ENCODE measurements at regions not wholly inside any gene's neighbourhood (a gene's known extent, or its start where the extent isn't known, plus 50 kb on each side); places are given as distances from the start of the nearest gene placed in this dataset.

- no peak overlapping the region for H2AFZ ChIP-seq (ENCODE audit: low read depth, low read length, poor library complexity, severe bottlenecking)
- ChIA-PET RAD21 (ENCODE audit: low non-redundant PET in 1 of 2, low total read pairs in 2 of 2, uncharacterized antibody in 2 of 2, unreplicated experiment in 2 of 2) (no interaction called here), POLR2A (interaction anchor here (0.6 kb wide), 1 partner anchor 437 kb away, joined by 4 read pairs; no protein-coding TSS in a partner anchor), CTCF (no interaction called here)
- no peaks in the 10 kb centered on the region for H3K9me3 ChIP-seq (ENCODE audit: control insufficient read depth in 1 of 2, insufficient read depth in 1 of 2, low read depth in 1 of 2, low read length in 2 of 2)
- no peaks in the 10 kb centered on the region for H3K27me3 ChIP-seq (ENCODE audit: insufficient read depth, low read length)
- no peaks in the 10 kb centered on the region for H3K36me3 ChIP-seq (ENCODE audit: control insufficient read depth in 1 of 2, insufficient read depth in 2 of 2, low read length in 2 of 2)
- no peak overlapping the region for H3K4me3 ChIP-seq (replicated peaks in 1 of 2; ENCODE audit: low read depth in 1 of 2, low read length in 2 of 2)
- no peaks in the 10 kb centered on the region for H3K9me2 ChIP-seq (ENCODE audit: insufficient read depth)
- no peak overlapping the region for H3K9ac ChIP-seq (ENCODE audit: low read length)
- no TSS peak for BruUV-seq (replicated peaks)
- intact Hi-C loops (cut with micrococcal nuclease) = no loop called here
- ATAC-seq = no peak
- TF ChIP-seq ZNF274 (IDR thresholded peaks at IDR 0.05; ENCODE audit: low read depth, low read length) (no peak), FOSL1 (IDR thresholded peaks at IDR 0.05; ENCODE audit: low read depth) (no peak), SRF (IDR thresholded peaks at IDR 0.05; ENCODE audit: low read depth) (no peak), EZH2 (IDR thresholded peaks at IDR 0.05) (no peak)
- no peaks in the 10 kb centered on the region for H4K20me1 ChIP-seq (ENCODE audit: insufficient read depth)
- H3K27ac ChIP-seq (ENCODE audit: low read depth, low read length) = no peak overlapping the region
- DNase-seq (ENCODE audit: low read depth, low spot score) = no peak
- H3K4me2 ChIP-seq (ENCODE audit: low read length) = no peak overlapping the region
- no peaks in the 10 kb centered on the region for H3K79me2 ChIP-seq (ENCODE audit: insufficient read depth, low read length)
- H3K4me1 ChIP-seq (ENCODE audit: control insufficient read depth in 1 of 2, insufficient read depth in 2 of 2, low read length in 2 of 2) = no peaks in the 10 kb centered on the region
Observed at GRCh38 chr13:109565877-109566276, 220.5 kb downstream of the IRS2 start.

DNA sequence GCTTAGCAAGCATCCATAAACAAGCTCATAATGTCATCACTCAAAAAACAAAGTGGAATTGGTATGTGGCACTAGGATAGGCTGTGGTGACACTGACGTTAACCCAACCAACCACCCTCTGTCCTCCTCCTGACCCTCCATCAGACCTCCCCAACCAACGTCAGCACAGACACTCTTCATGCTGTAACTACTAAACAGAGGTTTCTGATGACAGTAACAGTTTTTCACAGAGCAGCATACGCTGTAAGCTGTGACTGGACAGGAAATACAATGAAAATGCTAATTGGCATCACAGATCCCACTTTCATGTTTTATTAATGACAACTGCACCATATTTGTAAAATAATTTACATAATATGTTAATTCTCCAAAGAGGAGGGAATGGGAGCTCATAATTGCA is 238.0 kb downstream of the IRS2 start:
- H3K9ac ChIP-seq (ENCODE audit: low read length) = no peak overlapping the region
- intact Hi-C loops (cut with micrococcal nuclease) = no loop called here
- H3K4me2 ChIP-seq (ENCODE audit: low read length) = no peak overlapping the region
- H3K36me3 ChIP-seq (ENCODE audit: control insufficient read depth in 1 of 2, insufficient read depth in 2 of 2, low read length in 2 of 2) = no peaks in the 10 kb centered on the region
- ChIA-PET CTCF (no interaction called here), RAD21 (ENCODE audit: low non-redundant PET in 1 of 2, low total read pairs in 2 of 2, uncharacterized antibody in 2 of 2, unreplicated experiment in 2 of 2) (no interaction called here), POLR2A (no interaction called here)
- no peaks in the 10 kb centered on the region for H3K9me2 ChIP-seq (ENCODE audit: insufficient read depth)
- H4K20me1 ChIP-seq (ENCODE audit: insufficient read depth) = no peaks in the 10 kb centered on the region
- no peak overlapping the region for H3K27ac ChIP-seq (ENCODE audit: low read depth, low read length)
- no peak overlapping the region for H2AFZ ChIP-seq (ENCODE audit: low read depth, low read length, poor library complexity, severe bottlenecking)
- DNase-seq (ENCODE audit: low read depth, low spot score) (no peak), ATAC-seq (no peak)
- no peaks in the 10 kb centered on the region for H3K4me1 ChIP-seq (ENCODE audit: control insufficient read depth in 1 of 2, insufficient read depth in 2 of 2, low read length in 2 of 2)
- H3K4me3 ChIP-seq (replicated peaks in 1 of 2; ENCODE audit: low read depth in 1 of 2, low read length in 2 of 2) = no peak overlapping the region
- no peaks in the 10 kb centered on the region for H3K9me3 ChIP-seq (ENCODE audit: control insufficient read depth in 1 of 2, insufficient read depth in 1 of 2, low read depth in 1 of 2, low read length in 2 of 2)
- TF ChIP-seq RAD21 (IDR thresholded peaks at IDR 0.05; ENCODE audit: low read depth) (no peak), FOSL1 (IDR thresholded peaks at IDR 0.05; ENCODE audit: low read depth) (no peak), JUND (IDR thresholded peaks at IDR 0.05) (no peak), POLR2A (IDR thresholded peaks at IDR 0.05; ENCODE audit: borderline replicate concordance, extremely low read depth, insufficient read depth, insufficient read length) (no peak), SP1 (IDR thresholded peaks at IDR 0.05; ENCODE audit: low read depth) (no peak), EZH2phosphoT487 (IDR thresholded peaks at IDR 0.05; ENCODE audit: borderline replicate concordance) (no peak), ZFX (IDR thresholded peaks at IDR 0.05) (no peak), CEBPB (IDR thresholded peaks at IDR 0.05; ENCODE audit: low read depth) (no peak), SIN3A (IDR thresholded peaks at IDR 0.05; ENCODE audit: low read depth) (no peak), ELF1 (IDR thresholded peaks at IDR 0.05; ENCODE audit: borderline replicate concordance, low read depth) (no peak), SRF (IDR thresholded peaks at IDR 0.05; ENCODE audit: low read depth) (no peak), EGR1 (IDR thresholded peaks at IDR 0.05; ENCODE audit: low read depth) (no peak), YY1 (IDR thresholded peaks at IDR 0.05; ENCODE audit: extremely low read depth, insufficient replicate concordance, low read depth, low read length) (no peak), CTCF (IDR thresholded peaks at IDR 0.05 in 2 of 3, conservative IDR thresholded peaks at IDR 0.05 in 1 of 3; ENCODE audit: borderline replicate concordance in 1 of 3, insufficient read depth in 1 of 3, low read depth in 2 of 3, low read length in 2 of 3) (no peak), POLR2AphosphoS5 (IDR thresholded peaks at IDR 0.05; ENCODE audit: low read depth, low read length) (no peak), CBX3 (IDR thresholded peaks at IDR 0.05; ENCODE audit: low read depth) (no peak), ZNF274 (IDR thresholded peaks at IDR 0.05; ENCODE audit: low read depth, low read length) (no peak)
- TF ChIP-seq, protein P1, sequence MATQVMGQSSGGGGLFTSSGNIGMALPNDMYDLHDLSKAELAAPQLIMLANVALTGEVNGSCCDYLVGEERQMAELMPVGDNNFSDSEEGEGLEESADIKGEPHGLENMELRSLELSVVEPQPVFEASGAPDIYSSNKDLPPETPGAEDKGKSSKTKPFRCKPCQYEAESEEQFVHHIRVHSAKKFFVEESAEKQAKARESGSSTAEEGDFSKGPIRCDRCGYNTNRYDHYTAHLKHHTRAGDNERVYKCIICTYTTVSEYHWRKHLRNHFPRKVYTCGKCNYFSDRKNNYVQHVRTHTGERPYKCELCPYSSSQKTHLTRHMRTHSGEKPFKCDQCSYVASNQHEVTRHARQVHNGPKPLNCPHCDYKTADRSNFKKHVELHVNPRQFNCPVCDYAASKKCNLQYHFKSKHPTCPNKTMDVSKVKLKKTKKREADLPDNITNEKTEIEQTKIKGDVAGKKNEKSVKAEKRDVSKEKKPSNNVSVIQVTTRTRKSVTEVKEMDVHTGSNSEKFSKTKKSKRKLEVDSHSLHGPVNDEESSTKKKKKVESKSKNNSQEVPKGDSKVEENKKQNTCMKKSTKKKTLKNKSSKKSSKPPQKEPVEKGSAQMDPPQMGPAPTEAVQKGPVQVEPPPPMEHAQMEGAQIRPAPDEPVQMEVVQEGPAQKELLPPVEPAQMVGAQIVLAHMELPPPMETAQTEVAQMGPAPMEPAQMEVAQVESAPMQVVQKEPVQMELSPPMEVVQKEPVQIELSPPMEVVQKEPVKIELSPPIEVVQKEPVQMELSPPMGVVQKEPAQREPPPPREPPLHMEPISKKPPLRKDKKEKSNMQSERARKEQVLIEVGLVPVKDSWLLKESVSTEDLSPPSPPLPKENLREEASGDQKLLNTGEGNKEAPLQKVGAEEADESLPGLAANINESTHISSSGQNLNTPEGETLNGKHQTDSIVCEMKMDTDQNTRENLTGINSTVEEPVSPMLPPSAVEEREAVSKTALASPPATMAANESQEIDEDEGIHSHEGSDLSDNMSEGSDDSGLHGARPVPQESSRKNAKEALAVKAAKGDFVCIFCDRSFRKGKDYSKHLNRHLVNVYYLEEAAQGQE (IDR thresholded peaks at IDR 0.05; ENCODE audit: low read depth) = no peak
- H3K79me2 ChIP-seq (ENCODE audit: insufficient read depth, low read length) = no peaks in the 10 kb centered on the region
- BruUV-seq (replicated peaks) = no TSS peak
- H3K27me3 ChIP-seq (ENCODE audit: insufficient read depth, low read length) = no peaks in the 10 kb centered on the region

All from HCT116 (cell line).